Parathyroid adenoma (tissue), 2 donors: ENCODE measurements at regions not wholly inside any gene's neighbourhood (a gene's known extent, or its start where the extent isn't known, plus 50 kb on each side); places are given as distances from the start of the nearest gene placed in this dataset.

Experiments used
- H2AFZ ChIP-seq: fragments of 300-600 bp; sonication (generic); one replicate; pipeline ENCODE4 v1.7.0; 2017; ENCODE audit warnings: antibody characterized with exemption, mild to moderate bottlenecking
- H3K27ac ChIP-seq: fragments of 300-600 bp; sonication (generic); one replicate; pipeline ENCODE4 v1.7.0; 2017
- H3K27me3 ChIP-seq: fragments of 300-600 bp; sonication (generic); one replicate; pipeline ENCODE4 v1.7.0; 2017; ENCODE audit warnings: low read length; ENCODE audit not compliant: control insufficient read depth, insufficient read depth
- H3K36me3 ChIP-seq: fragments of 300-600 bp; sonication (generic); one replicate; pipeline ENCODE4 v1.7.0; 2017; ENCODE audit warnings: low read length; ENCODE audit not compliant: control insufficient read depth, insufficient read depth
- H3K4me1 ChIP-seq: fragments of 300-600 bp; sonication (generic); one replicate; pipeline ENCODE4 v1.7.0; 2017; ENCODE audit warnings: control low read depth
- H3K4me2 ChIP-seq: fragments of 300-600 bp; sonication (generic); one replicate; pipeline ENCODE4 v1.7.0; 2017; ENCODE audit warnings: low read length
- H3K4me3 ChIP-seq: fragments of 300-600 bp; sonication (generic); one replicate; pipeline ENCODE4 v1.7.0; 2017; ENCODE audit warnings: low read depth, low read length
- H3K79me2 ChIP-seq: fragments of 300-600 bp; sonication (generic); one replicate; pipeline ENCODE4 v1.7.0; 2017; ENCODE audit warnings: control low read depth
- H3K9ac ChIP-seq: fragments of 300-600 bp; sonication (generic); one replicate; pipeline ENCODE4 v1.7.0; 2017; ENCODE audit warnings: mild to moderate bottlenecking
- H3K9me3 ChIP-seq: fragments of 300-600 bp; sonication (generic); one replicate; pipeline ENCODE4 v1.7.0; 2017; ENCODE audit warnings: low read length; ENCODE audit not compliant: control insufficient read depth
- CTCF ChIP-seq: fragments of 300-600 bp; sonication (generic); IDR thresholded peaks from one replicate; pipeline ENCODE4 v1.7.0; 2017; ENCODE audit warnings: antibody characterized with exemption, mild to moderate bottlenecking
- donor health status: primary hyperparathyroidism.

GRCh38 chr10:71001470-71001869, 113.1 kb upstream of the PCBD1 start:
- Histone ChIP-seq H3K4me2 (no peak overlapping the region), H3K36me3 (no peaks in the 10 kb centered on the region), H2AFZ (no peak overlapping the region), H3K9me3 (no peaks in the 10 kb centered on the region), H3K79me2 (no peaks in the 10 kb centered on the region), H3K27ac (no peak overlapping the region), H3K4me1 (no peaks in the 10 kb centered on the region), H3K27me3 (no peaks in the 10 kb centered on the region), H3K9ac (no peak overlapping the region), H3K4me3 (no peak overlapping the region)
- no peak for TF ChIP-seq CTCF

GRCh38 chr10:71004176-71005075, 116.1 kb upstream of the PCBD1 start:
- no peak overlapping the region for H3K9ac ChIP-seq
- H3K27me3 ChIP-seq: no peaks in the 10 kb centered on the region
- H2AFZ ChIP-seq: no peak overlapping the region
- H3K9me3 ChIP-seq: no peaks in the 10 kb centered on the region
- no peak overlapping the region for H3K4me3 ChIP-seq
- TF ChIP-seq CTCF: no peak
- no peaks in the 10 kb centered on the region for H3K79me2 ChIP-seq
- H3K36me3 ChIP-seq: no peaks in the 10 kb centered on the region
- H3K27ac ChIP-seq: no peak overlapping the region
- H3K4me2 ChIP-seq: no peak overlapping the region
- no peaks in the 10 kb centered on the region for H3K4me1 ChIP-seq

- Histone ChIP-seq H3K79me2 (no peaks in the 10 kb centered on the region), H3K27me3 (no peaks in the 10 kb centered on the region), H3K36me3 (no peaks in the 10 kb centered on the region), H3K4me3 (no peak overlapping the region), H3K4me2 (no peak overlapping the region), H3K4me1 (no peaks in the 10 kb centered on the region), H3K9me3 (no peaks in the 10 kb centered on the region), H3K9ac (no peak overlapping the region), H3K27ac (no peak overlapping the region), H2AFZ (no peak overlapping the region)
- TF ChIP-seq CTCF: no peak
These were observed 117.3 kb upstream of the PCBD1 start for GRCh38 chr10:71005337-71006305.

- no peak overlapping the region for H3K9ac ChIP-seq
- no peak for TF ChIP-seq CTCF
- H3K9me3 ChIP-seq: no peaks in the 10 kb centered on the region
- no peaks in the 10 kb centered on the region for H3K4me1 ChIP-seq
- no peak overlapping the region for H3K4me2 ChIP-seq
- no peak overlapping the region for H2AFZ ChIP-seq
- no peak overlapping the region for H3K27ac ChIP-seq
- H3K36me3 ChIP-seq: no peaks in the 10 kb centered on the region
- no peaks in the 10 kb centered on the region for H3K27me3 ChIP-seq
- H3K4me3 ChIP-seq: no peak overlapping the region
- no peaks in the 10 kb centered on the region for H3K79me2 ChIP-seq
These were observed 118.1 kb upstream of the PCBD1 start for GRCh38 chr10:71006506-71006905.
